Activated effector memory CD4-positive, alpha-beta T cell treated with anti-CD3 and anti-CD28 coated beads, Interleukin-2, amount 50 U/mL, for 16 hours (primary cell): ENCODE measurements at regions not wholly inside any gene's neighbourhood (a gene's known extent, or its start where the extent isn't known, plus 50 kb on each side); places are given as distances from the start of the nearest gene placed in this dataset.

Experiments used
- DNase-seq: peaks from one replicate; pipeline ENCODE4 v3.0.0-alpha.2; 2020

DNA sequence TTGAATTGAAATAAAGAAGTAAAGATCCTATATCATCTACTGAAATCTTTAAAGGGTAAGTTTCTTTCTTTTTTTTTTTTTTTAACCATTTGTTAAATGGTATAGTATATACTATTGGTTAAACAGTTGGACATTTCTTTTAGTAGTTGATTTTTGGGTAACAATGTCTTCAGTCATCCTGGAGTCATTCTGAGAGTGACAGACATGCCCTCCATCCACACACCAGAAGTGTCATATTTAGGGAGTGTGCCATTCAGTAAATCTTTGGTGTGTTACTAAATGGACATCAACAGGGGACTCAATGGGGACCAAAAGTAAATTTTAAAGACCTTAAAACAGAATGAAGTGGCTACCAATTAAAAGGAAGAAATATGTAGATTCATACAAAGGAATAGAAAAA, 50.8 kb upstream of the SLC39A10 start:
- DNase-seq: no peak

DNA sequence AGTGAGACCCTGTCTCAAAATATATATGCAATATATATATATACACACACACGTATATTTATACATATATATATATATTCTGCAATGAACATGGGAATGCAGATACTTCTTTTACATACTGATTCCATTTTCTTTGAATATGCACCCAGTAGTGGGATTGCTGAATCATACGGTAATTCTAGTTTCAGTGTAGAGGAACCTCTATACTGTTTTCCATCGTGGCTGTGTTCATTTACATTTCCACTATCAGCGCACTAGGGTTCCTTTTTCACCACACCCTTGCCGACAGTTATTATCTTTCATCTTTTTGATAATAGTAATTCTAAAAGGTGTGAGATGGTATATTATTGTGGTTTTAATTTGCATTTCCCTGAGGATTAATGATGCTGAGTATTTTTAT, 52.3 kb upstream of the SLC39A10 start:
- DNase-seq: no peak

DNA sequence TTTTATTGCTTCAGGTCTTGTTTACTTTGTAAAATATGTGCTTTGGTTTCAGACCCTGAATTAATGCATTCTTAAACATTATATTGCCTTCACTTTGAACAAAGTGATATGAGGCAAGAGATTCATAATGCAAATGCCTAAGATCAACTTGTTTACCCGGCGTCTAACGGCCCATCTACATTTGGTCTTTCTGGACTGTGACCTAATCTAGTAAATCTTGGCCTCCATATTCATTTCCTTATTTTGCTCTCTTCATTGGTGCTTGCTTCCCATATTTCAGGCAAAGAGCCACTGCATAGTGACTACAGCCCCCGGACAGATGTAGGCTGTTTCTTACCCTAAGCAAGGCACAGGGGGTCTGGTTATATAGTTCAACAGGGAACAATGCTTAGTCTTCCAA, 53.0 kb upstream of the SLC39A10 start:
- DNase-seq: no peak

DNA sequence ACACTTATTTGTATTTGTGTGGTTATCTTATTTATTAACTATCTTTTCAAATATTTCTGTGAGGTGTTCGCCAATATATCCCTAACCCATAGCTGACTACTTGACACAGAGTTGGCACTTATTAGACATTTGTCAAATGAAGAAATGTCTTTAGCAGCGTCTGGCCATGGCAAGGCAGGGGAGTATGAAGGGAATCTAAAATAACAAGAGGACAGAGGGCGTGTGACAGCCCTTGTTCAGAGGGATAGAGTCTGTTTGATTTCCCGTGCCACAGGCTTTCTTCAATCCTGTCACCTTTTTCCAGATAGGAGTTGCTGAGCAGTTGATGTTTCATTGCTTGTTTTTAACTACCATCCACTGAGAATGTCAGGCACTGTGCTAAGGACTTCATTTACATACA, 53.6 kb upstream of the SLC39A10 start:
- no peak for DNase-seq

DNA sequence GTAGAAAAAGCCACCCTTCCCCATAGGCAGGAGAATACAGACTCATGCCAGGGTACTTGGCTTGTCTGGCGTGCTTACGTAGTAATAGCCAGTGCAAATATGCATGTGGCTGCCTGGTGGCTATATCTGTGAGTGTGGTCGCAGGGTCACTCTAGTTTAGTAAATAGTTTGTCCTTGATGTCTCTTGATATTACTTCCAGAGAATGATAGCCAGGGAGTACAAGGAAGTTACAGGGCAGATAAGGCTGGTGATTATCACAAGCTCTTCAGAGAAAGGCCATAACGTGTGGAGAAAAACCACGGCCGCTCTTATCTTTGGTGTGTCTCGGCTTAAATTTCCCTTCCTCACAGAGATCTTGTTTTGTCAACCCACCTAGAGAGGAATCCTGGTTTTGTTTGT, 54.3 kb upstream of the SLC39A10 start:
- no peak for DNase-seq

DNA sequence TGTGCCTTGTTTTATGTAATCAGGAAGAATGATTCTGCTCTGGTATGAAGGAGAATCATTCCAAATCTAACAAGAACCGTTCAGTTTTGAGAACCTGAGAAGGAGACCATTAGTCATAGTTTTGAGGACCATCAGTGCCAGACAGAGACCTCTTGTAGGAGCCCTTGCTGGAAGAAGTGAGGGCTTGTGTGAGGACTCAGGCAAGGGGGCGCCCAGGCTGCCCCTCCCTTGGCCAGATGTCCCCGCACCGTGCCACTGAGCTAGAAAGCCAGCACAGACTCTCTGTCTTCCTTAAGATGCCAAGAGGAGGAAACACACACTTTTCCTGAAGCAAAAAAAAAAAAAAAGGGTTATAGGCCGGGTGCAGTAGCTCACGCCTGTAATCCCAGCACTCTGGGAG, 55.7 kb upstream of the SLC39A10 start:
- DNase-seq: no peak

DNA sequence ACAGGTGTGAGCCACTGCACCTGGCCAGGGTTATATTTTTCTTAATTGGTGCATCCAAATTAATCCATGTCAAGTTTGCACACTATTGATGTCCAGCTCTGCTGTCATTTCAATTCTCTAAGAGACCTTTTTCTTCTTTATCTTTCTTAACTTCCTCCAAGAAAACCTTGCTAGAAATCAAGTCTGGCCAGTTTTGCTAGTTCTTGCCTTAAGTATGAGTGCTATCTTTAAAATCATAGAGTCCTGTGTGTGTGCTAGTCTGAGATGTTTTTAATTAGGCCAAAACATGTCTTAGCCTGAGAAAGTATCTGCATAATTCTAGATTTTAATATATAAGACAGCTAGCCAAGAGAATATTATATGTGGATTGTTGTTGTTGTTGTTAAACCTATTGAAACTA, 56.2 kb upstream of the SLC39A10 start:
- DNase-seq: no peak

DNA sequence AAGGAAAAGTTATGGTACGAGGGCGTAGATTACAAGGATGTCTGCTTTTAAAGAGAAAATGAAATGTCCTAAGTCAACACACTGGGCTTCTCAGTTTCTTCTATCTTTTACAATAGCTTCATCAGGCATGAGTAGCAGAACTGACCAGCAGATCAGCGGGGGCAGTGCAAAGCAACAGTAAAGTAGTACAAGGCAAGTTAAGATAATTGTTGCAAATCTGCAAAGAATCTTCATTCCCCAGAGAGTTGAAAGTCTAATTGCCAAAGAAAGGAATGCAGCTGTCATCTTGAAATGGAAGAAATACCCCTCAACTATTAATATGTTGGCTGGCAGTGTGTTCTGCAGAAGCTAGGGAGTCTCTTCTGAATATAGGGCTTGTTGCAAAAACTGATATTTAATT, 60.2 kb upstream of the SLC39A10 start:
- no peak for DNase-seq

DNA sequence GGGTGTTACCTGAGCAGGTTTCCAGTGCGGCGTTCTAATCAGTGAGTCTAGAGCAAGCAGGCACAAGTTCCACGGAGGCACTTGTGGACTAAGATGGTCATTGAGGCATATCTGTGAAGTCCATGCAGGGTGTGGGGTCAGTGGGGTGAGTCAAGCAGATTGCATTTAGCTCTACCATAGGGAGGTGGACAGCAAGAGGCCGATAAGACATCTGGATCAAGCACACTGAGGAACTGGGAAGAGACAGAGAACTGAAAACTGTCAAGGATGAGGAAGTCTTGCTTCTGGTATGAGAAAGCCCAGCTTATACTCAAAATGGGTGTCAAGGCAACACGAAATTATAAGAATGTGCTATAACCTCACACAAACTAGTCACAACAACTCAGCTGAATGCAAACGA, 61.2 kb upstream of the SLC39A10 start:
- no peak for DNase-seq

DNA sequence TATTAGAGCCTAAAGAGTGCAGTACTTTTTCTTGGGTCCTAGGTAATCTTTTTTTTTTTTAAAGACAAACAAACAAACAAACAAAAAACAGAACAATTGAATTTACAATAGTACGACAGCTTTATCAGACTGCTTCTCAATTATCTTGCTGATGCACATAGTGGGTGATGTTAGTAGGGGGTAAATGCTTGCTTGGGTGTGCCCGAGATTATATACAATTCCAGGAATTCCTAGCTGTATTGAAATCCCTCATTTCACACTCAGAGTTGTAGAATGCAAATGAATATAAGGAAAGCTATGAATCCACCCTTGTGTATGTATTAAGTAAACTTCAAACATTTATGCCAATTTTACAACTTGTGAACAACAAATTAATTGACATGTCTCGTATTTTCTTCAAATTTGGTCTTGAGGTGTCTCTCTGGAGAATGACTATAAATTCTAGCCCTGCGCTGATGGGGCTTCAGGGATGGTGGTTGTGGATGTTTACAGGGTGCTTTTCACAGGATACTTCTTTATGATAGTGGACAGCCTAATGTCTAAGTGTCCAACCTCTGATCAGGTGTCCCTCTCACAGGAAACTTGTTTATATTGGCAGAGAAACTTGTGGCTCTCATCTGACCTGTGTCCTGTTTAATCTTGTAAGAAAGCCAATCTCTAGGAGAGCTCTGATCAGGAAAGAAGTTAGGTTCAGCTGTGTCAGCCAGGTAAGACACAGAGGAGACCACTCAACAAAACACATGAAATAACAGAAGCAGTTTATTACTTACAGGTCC, 61.9 kb upstream of the SLC39A10 start:
- no peak for DNase-seq

DNA sequence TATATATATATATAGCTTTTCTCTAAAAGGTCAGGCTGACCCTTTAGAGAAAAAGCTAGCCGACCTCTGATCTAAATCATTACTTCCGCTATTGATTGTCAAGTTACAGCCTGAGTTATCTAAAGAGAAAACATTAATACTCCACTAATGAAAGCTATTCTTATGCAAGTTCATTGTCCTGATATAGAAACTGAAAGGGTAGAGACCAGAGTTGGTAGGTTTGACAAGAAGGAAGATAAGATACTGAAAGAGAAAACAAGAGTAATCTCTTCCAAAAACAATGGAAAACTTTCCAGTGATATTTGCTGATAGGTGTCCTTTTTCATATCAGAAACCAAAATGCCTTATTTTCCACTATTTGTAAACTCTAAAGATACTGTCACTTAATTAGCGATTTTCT, 62.8 kb upstream of the SLC39A10 start:
- no peak for DNase-seq

DNA sequence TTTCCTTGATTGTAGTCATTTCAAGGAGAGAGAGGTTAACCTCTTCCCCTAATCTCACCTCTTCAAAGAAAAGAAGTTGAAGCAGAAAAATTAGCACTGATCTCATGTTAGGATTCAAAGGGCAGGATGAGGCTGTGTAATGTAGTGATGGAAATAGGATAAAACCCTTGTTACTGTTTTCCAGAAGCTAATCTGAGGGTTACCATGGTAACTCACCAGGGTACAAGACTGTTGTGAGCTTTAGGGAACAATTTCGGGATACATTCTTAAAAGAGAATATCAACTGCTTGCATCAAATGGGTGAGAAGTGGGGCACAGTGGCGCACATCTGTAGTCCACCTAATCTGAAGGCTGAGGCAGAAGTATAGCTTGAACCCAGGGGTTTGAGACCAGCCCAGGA, 64.9 kb upstream of the SLC39A10 start:
- no peak for DNase-seq

DNA sequence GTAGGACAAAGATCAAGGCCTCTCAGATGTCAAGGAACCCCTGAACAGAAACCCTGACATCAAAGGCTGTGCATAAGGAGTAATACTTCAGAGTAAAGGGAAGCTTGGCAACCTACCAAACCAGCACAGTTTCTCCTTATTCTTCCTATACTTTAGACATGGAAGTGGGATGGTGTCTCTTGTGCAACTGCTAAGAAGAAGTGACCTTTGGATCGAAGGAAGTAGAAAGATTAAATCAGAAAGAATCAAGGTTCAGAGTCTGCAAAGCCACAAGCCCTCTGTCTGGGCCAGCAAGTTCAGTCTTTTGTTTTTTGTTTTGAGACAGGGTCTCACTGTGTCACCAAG, 66.2 kb upstream of the SLC39A10 start:
- no peak for DNase-seq

DNA sequence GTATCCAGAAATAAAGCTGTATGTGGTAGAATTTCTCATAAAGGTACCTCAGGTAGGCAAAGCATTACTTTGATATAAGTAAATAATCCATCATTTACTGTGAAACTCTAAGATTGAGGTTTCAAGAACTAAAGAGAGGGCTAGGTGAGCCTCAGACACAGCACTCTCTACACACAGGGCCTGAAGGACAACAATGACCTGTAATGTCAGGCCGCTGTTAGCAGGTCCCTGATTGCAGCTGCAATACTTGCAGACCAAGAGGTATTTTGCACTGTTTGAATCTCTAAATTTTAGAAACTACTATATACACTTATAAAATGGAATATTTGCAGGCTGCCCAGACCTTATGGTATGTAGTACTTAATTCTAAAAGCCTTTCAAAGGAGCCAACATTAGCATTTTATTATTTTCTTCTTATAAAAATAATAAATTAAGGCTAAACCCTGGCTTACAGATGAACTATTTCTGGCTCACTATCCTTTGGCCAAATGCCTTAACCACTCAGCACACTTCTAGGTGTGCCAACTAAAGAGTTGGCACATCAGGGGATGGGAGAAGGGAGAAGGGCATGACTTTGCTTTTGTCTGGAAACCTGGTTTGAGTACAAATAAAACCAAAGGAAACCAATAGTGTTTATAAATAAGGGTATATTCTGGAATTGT, 66.7 kb upstream of the SLC39A10 start:
- DNase-seq: no peak

DNA sequence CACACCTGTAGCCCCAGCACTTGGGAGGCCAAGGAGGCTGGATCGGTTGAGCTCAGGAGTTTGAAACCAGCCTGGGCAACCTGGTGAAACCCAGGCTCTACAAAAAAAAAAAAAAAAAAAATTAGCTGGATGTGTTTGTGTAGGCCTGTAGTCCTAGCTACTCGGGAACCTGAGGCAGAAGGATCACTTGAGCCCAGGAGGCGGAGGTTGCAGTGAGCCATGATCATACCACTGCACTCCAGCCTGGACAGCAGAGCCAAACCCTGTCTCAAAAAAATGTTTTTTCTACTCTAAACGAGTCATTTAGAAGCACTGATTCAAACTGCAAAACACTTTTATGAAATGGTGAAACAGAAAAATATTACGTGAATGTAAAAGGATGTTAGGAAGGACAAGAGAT, 69.1 kb upstream of the SLC39A10 start:
- DNase-seq: no peak

DNA sequence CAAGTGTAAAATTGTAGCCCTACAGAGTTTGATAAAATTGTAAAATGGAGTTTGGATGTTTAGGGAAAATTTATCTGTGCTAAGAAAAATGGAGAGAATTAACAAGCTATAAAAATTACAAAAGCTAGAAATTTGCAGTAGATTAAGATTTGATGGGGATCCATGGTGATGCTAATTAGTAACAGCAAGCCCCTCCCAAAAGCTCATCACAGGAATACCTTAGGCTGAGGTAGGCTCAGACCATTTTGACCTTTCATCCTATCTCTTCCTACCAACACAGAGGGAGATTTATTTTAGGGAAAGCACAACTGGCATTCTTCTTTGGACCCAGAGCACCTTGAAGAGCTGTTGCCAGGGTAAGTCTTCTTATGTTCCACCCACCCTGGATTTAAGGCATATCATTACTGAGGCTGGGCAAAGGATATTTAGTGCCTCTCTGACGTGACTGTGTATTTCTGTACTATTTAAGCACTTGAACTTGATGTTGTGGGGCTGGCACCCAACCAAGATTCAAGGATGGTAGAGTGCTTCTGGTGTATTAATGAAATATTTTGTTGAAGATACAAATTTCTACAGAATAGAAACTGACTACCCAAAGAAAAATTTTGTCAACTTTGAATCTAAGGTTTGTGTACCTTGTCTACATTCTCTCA, 70.8 kb upstream of the SLC39A10 start:
- no peak for DNase-seq

DNA sequence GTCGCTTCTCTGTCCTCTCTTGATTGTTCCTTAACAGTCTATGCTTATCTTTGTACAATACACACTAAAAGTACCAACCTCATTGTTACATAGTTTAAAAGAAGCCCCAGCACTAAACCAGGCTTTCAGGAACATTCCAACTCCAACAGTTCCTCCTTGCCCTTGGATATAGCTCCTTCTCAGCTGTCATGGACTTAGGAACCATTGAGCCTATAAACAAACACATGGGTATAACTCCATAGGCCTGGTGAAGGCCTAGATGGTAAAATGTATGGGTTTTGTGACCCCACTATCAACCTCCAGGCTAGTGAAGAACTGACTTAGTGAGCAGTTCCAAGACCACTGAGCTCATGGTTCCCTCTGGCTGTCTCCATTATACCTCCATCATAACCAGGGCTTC, 74.8 kb upstream of the SLC39A10 start:
- no peak for DNase-seq

DNA sequence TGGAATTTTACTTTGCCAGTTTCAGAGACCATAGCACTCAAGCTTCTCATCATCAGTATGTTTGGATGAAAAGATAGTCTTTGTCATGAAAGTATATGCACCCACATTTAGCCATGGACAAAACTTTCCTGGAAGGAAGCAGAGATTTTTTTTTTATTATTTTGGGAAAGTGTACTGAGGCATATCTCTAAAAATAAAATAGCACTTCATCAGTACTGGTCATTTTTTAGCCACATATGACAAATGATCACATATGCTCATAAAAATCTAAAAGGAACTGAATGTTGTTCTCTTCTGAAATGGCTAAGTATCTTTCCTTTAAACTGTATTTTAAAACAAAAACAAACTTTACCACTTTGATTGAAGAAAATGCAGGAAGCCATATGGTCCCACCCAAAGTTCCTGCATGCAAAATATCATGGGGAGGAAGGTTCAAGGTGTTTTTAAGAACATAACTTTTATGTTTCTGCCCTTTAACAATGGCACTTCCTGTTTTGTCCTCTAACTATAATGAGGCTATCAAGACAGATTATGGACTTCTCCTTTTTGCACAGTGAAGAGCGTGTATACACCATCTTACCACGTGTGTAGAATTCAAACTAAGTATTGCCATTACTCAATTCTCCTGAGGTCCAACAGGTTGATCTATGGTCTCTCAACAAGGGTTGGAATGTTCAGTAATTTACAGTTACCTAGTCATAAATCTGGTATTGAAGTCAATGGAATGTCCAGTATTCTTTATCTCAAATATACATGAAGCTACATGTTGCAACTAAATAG, 77.1 kb upstream of the SLC39A10 start:
- DNase-seq: no peak

DNA sequence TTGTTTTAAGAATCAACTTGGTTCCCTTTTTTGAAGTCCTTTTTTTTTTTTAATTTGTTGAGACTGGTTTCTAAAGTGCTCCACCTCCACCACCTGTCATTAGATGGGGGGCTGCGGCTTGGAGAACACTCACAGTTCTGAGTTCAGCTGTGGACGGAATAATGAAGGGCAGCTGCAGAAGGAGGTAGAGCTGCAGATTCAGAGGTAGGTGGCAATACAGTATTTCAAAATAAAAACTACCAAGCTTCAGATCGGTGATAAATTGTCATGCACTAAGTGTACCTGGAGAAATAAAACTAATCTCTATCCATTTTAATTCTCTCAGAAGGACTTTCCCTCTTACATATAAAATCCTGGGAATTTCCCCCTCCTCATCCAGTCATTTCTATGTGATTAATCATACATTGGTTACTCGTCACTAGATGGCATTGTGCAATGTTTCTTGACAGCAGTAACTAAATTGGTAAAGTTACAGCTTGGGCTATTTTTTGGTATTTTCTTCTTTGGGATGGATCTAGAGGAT, 81.1 kb upstream of the SLC39A10 start:
- DNase-seq: no peak

DNA sequence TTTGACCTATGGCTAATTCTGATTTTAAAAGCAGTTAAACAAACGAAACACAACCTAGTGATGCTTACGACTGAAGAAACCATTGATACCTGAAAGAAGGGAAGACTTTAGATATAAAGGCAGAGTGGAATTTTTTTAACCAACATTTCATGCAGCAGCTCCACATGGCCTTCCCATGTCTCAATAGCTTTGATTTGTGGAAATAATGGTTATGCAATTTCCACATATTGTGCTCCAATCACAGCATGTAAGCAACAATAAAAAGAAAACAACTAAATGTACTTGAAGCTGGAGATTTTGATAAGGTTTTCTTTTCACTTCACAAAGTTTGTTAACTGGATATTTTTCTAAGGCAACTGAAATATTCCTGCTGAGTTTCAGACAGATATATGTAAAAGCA, 82.0 kb upstream of the SLC39A10 start:
- no peak for DNase-seq

DNA sequence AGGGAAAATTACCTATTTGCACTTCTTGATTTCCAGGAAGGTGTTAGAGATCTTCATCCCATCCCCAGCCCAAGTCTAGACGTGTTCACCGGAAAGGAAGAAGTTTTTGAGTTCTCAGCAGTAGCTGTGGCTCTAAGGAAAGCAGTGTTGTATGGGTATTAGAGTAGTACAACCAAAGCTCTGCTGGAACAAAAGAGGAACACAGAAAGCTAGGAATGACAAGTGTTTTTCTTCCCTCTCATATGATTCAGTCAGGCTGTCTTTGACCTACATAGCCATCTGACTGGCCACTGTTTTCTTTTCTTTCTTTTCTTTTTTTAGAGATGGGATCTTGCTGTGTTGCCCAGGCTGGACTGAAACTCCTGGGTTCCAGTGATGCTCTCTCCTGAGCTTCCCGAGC, 82.7 kb upstream of the SLC39A10 start:
- DNase-seq: no peak

DNA sequence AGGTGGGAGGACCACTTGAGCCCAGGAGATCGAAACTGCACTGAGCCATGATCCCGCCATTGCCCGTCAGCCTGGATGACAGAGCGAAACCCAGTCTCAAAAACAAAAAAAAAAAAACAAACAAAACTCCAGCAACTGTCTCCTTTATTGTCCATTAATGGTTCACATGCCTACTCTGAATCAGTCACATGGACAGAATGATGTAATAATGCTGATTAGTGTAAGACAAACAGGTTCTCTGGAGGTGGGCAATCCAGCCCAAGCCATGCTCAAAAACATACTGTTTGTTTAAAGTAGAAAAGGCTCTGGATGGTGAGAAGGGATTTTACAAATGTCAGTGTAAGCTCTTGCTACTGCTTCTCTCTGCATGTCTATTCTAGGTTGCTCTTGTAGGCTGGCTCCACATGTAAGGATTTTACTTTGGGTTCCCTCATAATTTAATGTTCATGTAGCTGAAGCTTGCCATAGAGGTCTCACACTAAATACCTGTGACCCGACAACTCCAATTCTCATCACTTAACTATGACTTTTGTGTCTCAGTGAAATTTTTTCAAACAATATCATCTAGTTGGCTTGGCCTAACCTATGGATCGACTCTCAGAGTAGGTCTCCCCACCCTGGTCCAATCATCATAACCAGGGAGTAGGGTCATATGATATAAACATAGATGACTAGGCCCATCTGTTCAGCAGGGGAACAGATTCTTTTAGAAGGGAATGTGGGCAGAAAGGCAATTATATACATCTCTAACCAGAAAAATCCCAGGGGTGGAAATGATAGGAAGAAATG, 83.9 kb upstream of the SLC39A10 start:
- DNase-seq: no peak

DNA sequence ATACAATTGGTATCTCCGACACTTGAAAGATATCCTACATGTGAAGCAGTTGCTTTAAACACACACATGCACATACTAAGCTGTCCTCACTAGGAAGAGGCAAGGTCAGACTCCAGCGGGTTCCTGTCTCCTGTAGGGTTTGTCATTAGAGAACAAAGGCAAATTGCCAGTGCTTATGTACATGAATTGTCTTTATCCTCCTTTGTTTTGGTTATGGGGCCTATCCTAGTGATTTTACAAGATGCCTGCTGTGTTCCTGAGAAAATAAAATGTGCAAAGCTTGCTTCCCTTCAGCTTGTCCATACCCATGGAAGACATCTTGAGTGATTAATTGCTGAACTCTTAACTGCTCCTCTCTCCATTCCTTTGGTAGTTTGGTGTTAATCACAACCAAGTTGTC, 86.7 kb upstream of the SLC39A10 start:
- DNase-seq: no peak
